Left ventricle myocardium inferior (tissue), 1 donor: ENCODE measurements at regions not wholly inside any gene's neighbourhood (a gene's known extent, or its start where the extent isn't known, plus 50 kb on each side); places are given as distances from the start of the nearest gene placed in this dataset.

Experiments used
- DNase-seq: peaks from one replicate; pipeline ENCODE4 v3.0.0-alpha.2; 2020
- H3K27ac ChIP-seq: fragments of 200-600 bp; replicated peaks from 2 replicates; pipeline ENCODE4 v1.8.0; 2021
- H3K27me3 ChIP-seq: fragments of 200-600 bp; 2 replicates; pipeline ENCODE4 v1.8.0; 2021; ENCODE audit warnings: low read depth
- H3K36me3 ChIP-seq: fragments of 200-600 bp; 2 replicates; pipeline ENCODE4 v1.8.0; 2021
- H3K4me1 ChIP-seq: fragments of 200-600 bp; 2 replicates; pipeline ENCODE4 v1.8.0; 2021
- H3K4me3 ChIP-seq: fragments of 200-600 bp; 2 replicates; pipeline ENCODE4 v1.8.0; 2021; ENCODE audit warnings: mild to moderate bottlenecking, moderate library complexity
- H3K9me3 ChIP-seq: fragments of 200-600 bp; replicated peaks from 2 replicates; pipeline ENCODE4 v1.8.0; 2021
- CTCF ChIP-seq: fragments of 200-600 bp; IDR thresholded peaks from 2 replicates; pipeline ENCODE4 v1.8.0; 2021; ENCODE audit warnings: antibody characterized with exemption, mild to moderate bottlenecking, borderline replicate concordance
- intact Hi-C: fragments of 100-400 bp; cut with micrococcal nuclease; formaldehyde crosslinking; loops from one replicate; pipeline ENCODE4 v1.11.0; 2022
- donor health status: DM: no; HTN: yes; CAD: no; lungs with severe emphysema.

GRCh38 chr17:52674686-52675085, 516.2 kb upstream of the CA10 start:
- Histone ChIP-seq H3K4me3 (no peak overlapping the region), H3K4me1 (no peaks in the 10 kb centered on the region), H3K27ac (no peak overlapping the region), H3K27me3 (no peaks in the 10 kb centered on the region), H3K9me3 (peaks cover 22% of the 10 kb centered on the region), H3K36me3 (no peaks in the 10 kb centered on the region)
- intact Hi-C loops: no loop called here
- no peak for DNase-seq
- TF ChIP-seq CTCF: no peak

DNA sequence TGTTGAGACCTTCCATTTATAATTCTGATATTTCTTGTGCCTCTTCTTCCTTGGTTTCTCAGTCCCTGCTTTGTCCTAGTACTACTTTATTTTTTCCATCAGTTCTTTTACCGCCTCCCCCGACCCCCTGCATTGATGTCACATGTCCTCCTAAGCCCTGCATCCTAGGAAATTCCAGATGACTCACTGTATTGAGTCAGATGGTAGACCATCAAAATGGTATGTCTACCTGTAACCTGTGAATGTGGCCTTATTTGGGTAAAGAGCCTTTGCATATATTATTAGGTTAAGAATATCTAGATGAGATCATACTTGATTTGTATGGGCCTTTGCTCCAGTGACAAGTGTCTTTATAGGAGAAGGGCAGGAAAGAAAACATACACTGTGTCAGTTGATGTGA, 515.3 kb upstream of the CA10 start:
- intact Hi-C loops: no loop called here
- H3K9me3 ChIP-seq: peaks cover 13% of the 10 kb centered on the region
- no peaks in the 10 kb centered on the region for H3K36me3 ChIP-seq
- DNase-seq: no peak
- H3K4me1 ChIP-seq: no peaks in the 10 kb centered on the region
- no peak overlapping the region for H3K27ac ChIP-seq
- TF ChIP-seq CTCF: no peak
- H3K4me3 ChIP-seq: no peak overlapping the region
- no peaks in the 10 kb centered on the region for H3K27me3 ChIP-seq

DNA sequence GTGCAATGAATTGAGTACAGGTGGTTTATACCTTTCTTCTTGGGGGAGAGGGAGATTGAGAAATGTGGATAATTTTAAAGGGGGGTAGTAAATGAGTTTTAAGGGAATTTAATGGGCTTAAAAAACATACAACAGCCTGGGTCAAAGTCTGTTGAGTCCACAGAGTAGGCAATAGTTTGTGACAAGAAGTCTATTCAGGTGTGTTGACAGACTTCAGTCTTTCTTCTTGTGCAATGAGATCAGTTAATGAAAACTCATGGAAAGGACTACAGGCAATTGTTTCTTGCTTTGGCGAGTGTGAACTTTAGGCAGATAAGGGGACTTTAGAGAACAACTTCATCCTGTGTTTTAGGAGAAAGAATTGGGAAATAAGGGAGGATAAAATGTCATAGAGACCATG, 507.8 kb upstream of the CA10 start:
- no peak overlapping the region for H3K27ac ChIP-seq
- no peaks in the 10 kb centered on the region for H3K27me3 ChIP-seq
- no peaks in the 10 kb centered on the region for H3K4me1 ChIP-seq
- intact Hi-C loops: no loop called here
- TF ChIP-seq CTCF: no peak
- DNase-seq: no peak
- peaks cover 10% of the 10 kb centered on the region for H3K9me3 ChIP-seq
- H3K4me3 ChIP-seq: no peak overlapping the region
- H3K36me3 ChIP-seq: no peaks in the 10 kb centered on the region

DNA sequence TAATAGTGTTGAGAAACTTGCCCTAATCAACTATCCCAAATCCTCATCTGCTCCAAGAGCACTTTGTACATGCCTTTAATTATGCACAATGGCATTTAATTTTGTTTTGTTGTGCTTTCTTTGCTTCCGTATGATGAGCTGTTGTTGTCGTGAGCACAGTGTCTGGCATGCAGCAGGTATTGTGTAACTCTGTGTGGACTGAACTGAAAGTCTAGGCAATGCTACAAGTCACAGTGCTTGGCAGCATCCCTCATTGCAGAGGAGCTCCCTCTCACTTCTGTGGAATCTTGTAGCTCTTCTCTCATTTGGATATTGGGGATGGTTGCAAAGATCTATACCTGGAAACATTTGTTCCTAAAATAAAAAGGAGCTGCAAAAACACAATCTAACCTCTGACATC, 502.2 kb upstream of the CA10 start:
- H3K27me3 ChIP-seq: no peaks in the 10 kb centered on the region
- intact Hi-C loops: no loop called here
- no peaks in the 10 kb centered on the region for H3K4me1 ChIP-seq
- H3K4me3 ChIP-seq: no peak overlapping the region
- no peaks in the 10 kb centered on the region for H3K9me3 ChIP-seq
- no peak overlapping the region for H3K27ac ChIP-seq
- no peak for TF ChIP-seq CTCF
- no peaks in the 10 kb centered on the region for H3K36me3 ChIP-seq
- no peak for DNase-seq

- no peaks in the 10 kb centered on the region for H3K27me3 ChIP-seq
- intact Hi-C loops: no loop called here
- no peak for TF ChIP-seq CTCF
- DNase-seq: no peak
- H3K4me3 ChIP-seq: no peak overlapping the region
- H3K36me3 ChIP-seq: no peaks in the 10 kb centered on the region
- no peaks in the 10 kb centered on the region for H3K9me3 ChIP-seq
- no peak overlapping the region for H3K27ac ChIP-seq
- H3K4me1 ChIP-seq: no peaks in the 10 kb centered on the region
These were observed 494.5 kb upstream of the CA10 start for GRCh38 chr17:52653014-52653413.

DNA sequence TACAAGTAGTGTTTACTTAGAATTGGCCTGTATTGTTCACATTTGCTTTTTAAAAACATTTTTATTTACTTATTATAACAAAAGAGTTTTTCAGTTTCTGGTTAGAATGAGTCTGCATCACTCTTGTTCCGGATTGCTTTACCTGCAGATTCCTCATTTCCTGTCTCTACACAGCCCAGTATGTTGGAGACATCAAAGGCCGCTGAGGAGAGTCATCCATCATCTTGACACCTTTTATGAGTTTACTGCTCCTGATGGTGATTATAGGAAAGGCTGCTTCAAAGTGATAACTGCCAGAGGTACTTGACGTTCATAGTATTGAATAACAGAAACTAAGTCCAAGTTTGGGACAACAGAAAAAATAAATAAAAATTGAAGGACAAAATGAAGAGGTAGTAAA, 490.5 kb upstream of the CA10 start:
- H3K36me3 ChIP-seq: no peaks in the 10 kb centered on the region
- no peak overlapping the region for H3K4me3 ChIP-seq
- DNase-seq: no peak
- no peak overlapping the region for H3K27ac ChIP-seq
- H3K4me1 ChIP-seq: no peaks in the 10 kb centered on the region
- H3K9me3 ChIP-seq: no peaks in the 10 kb centered on the region
- intact Hi-C loops: no loop called here
- no peaks in the 10 kb centered on the region for H3K27me3 ChIP-seq
- TF ChIP-seq CTCF: no peak
